Astrocyte (in vitro differentiated cells and primary cell): ENCODE measurements at regions not wholly inside any gene's neighbourhood (a gene's known extent, or its start where the extent isn't known, plus 50 kb on each side); places are given as distances from the start of the nearest gene placed in this dataset.

Experiments
- DNase-seq: peaks from one replicate; pipeline ENCODE4 v3.0.0-alpha.2; 2010; ENCODE audit warnings: low read depth
- FAIRE-seq: peaks from 2 replicates; lab custom pipeline; 2011; peaks lifted over from hg19 to GRCh38; lab: Jason Lieb, UNC
- H2AFZ ChIP-seq: 2 replicates; pipeline ENCODE4 v1.6.0; 2012; ENCODE audit warnings: low read depth, low read length, inconsistent platforms
- H3K27ac ChIP-seq: 2 replicates; pipeline ENCODE4 v1.5.1; 2011; ENCODE audit warnings: low read depth, low read length, inconsistent platforms
- H3K27me3 ChIP-seq: 2 replicates; pipeline ENCODE4 v1.6.0; 2011; ENCODE audit warnings: low read length, inconsistent platforms; ENCODE audit not compliant: insufficient read depth
- H3K36me3 ChIP-seq: 2 replicates; pipeline ENCODE4 v1.5.1; 2011; ENCODE audit warnings: low read length, inconsistent platforms; ENCODE audit not compliant: insufficient read depth
- H3K4me1 ChIP-seq: 2 replicates; pipeline ENCODE4 v1.5.1; 2011; ENCODE audit warnings: low read length, inconsistent platforms; ENCODE audit not compliant: insufficient read depth
- H3K4me2 ChIP-seq: 2 replicates; pipeline ENCODE4 v1.6.0; 2012; ENCODE audit warnings: low read length, inconsistent platforms
- H3K4me3 ChIP-seq: 2 replicates; pipeline ENCODE4 v1.5.1; 2011; ENCODE audit warnings: low read depth, mild to moderate bottlenecking, low read length, inconsistent platforms; ENCODE audit not compliant: insufficient read depth
- H3K79me2 ChIP-seq: 2 replicates; pipeline ENCODE4 v1.6.0; 2012; ENCODE audit warnings: mild to moderate bottlenecking, low read length, inconsistent platforms; ENCODE audit not compliant: insufficient read depth
- H3K9ac ChIP-seq: 2 replicates; pipeline ENCODE4 v1.6.0; 2012; ENCODE audit warnings: mild to moderate bottlenecking, low read length, inconsistent platforms
- H3K9me3 ChIP-seq: 2 replicates; pipeline ENCODE4 v1.5.1; 2012; ENCODE audit warnings: low read depth, mild to moderate bottlenecking, low read length, inconsistent platforms; ENCODE audit not compliant: insufficient read depth
- H4K20me1 ChIP-seq: 2 replicates; pipeline ENCODE4 v1.6.0; 2012; ENCODE audit warnings: low read length, inconsistent platforms; ENCODE audit not compliant: insufficient read depth
- H3K27ac Mint-ChIP-seq: one replicate; pipeline ENCODE4 v1.8.0; 2021; ENCODE audit warnings: mild to moderate bottlenecking, mixed read lengths; ENCODE audit not compliant: unreplicated experiment
- H3K27me3 Mint-ChIP-seq: one replicate; pipeline ENCODE4 v1.8.0; 2021; ENCODE audit warnings: low read depth, mixed read lengths; ENCODE audit not compliant: unreplicated experiment
- H3K36me3 Mint-ChIP-seq: one replicate; pipeline ENCODE4 v1.8.0; 2021; ENCODE audit warnings: low read depth, mixed read lengths; ENCODE audit not compliant: unreplicated experiment
- H3K4me1 Mint-ChIP-seq: one replicate; pipeline ENCODE4 v1.8.0; 2021; ENCODE audit warnings: low read depth, mixed read lengths; ENCODE audit not compliant: unreplicated experiment
- H3K4me3 Mint-ChIP-seq: one replicate; pipeline ENCODE4 v1.8.0; 2021; ENCODE audit warnings: mild to moderate bottlenecking, moderate library complexity, mixed read lengths; ENCODE audit not compliant: unreplicated experiment
- H3K9me3 Mint-ChIP-seq: one replicate; pipeline ENCODE4 v1.8.0; 2021; ENCODE audit warnings: mild to moderate bottlenecking, mixed read lengths; ENCODE audit not compliant: unreplicated experiment
- EZH2 ChIP-seq: IDR thresholded peaks from 2 replicates; pipeline ENCODE4 v1.6.1; 2012; ENCODE audit warnings: mild to moderate bottlenecking, low read length, inconsistent platforms; ENCODE audit not compliant: insufficient read depth
- TF ChIP-seq, protein P1 (sequence below): IDR thresholded peaks from 2 replicates; pipeline ENCODE4 v1.5.1; 2011; ENCODE audit warnings: low read depth, mild to moderate bottlenecking, inconsistent platforms, low read length, moderate library complexity; ENCODE audit not compliant: insufficient read depth

GRCh38 chr2:43131051-43131889 lies 95.1 kb downstream of the ZFP36L2 start:
- H2AFZ ChIP-seq, result no peak overlapping the region
- peak overlapping the region; percentile 68 for H3K4me2 ChIP-seq
- Mint-ChIP-seq H3K9me3 (no peaks in the 10 kb centered on the region), H3K27ac (no peak overlapping the region), H3K4me3 (no peak overlapping the region), H3K4me1 (peaks cover 36% of the 10 kb centered on the region), H3K27me3 (no peaks in the 10 kb centered on the region), H3K36me3 (no peaks in the 10 kb centered on the region)
- H3K27ac ChIP-seq, result peak overlapping the region; percentile 21
- H3K9me3 ChIP-seq, result no peaks in the 10 kb centered on the region
- H4K20me1 ChIP-seq, result no peaks in the 10 kb centered on the region
- peak; percentile 91 for DNase-seq
- H3K36me3 ChIP-seq, result no peaks in the 10 kb centered on the region
- peaks cover 27% of the 10 kb centered on the region for H3K4me1 ChIP-seq
- H3K27me3 ChIP-seq, result no peaks in the 10 kb centered on the region
- peak overlapping the region; percentile 38 for H3K9ac ChIP-seq
- no peaks in the 10 kb centered on the region for H3K79me2 ChIP-seq
- no peak for FAIRE-seq
- TF ChIP-seq, protein P1, sequence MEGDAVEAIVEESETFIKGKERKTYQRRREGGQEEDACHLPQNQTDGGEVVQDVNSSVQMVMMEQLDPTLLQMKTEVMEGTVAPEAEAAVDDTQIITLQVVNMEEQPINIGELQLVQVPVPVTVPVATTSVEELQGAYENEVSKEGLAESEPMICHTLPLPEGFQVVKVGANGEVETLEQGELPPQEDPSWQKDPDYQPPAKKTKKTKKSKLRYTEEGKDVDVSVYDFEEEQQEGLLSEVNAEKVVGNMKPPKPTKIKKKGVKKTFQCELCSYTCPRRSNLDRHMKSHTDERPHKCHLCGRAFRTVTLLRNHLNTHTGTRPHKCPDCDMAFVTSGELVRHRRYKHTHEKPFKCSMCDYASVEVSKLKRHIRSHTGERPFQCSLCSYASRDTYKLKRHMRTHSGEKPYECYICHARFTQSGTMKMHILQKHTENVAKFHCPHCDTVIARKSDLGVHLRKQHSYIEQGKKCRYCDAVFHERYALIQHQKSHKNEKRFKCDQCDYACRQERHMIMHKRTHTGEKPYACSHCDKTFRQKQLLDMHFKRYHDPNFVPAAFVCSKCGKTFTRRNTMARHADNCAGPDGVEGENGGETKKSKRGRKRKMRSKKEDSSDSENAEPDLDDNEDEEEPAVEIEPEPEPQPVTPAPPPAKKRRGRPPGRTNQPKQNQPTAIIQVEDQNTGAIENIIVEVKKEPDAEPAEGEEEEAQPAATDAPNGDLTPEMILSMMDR, result no peak
- TF ChIP-seq EZH2, result no peak
- no peak overlapping the region for H3K4me3 ChIP-seq

- peaks cover 34% of the 10 kb centered on the region for H3K4me1 Mint-ChIP-seq
- H3K4me2 ChIP-seq, result peak overlapping the region; percentile 68
- no peaks in the 10 kb centered on the region for H3K36me3 Mint-ChIP-seq
- H3K27me3 Mint-ChIP-seq, result peaks cover 5% of the 10 kb centered on the region
- H2AFZ ChIP-seq, result no peak overlapping the region
- TF ChIP-seq, protein P1, result no peak
- TF ChIP-seq EZH2, result no peak
- DNase-seq (no peak), FAIRE-seq (no peak)
- H4K20me1 ChIP-seq, result no peaks in the 10 kb centered on the region
- H3K4me3 ChIP-seq, result no peak overlapping the region
- no peak overlapping the region for H3K9ac ChIP-seq
- peaks cover 27% of the 10 kb centered on the region for H3K4me1 ChIP-seq
- H3K9me3 Mint-ChIP-seq, result no peaks in the 10 kb centered on the region
- H3K27me3 ChIP-seq, result no peaks in the 10 kb centered on the region
- no peak overlapping the region for H3K27ac ChIP-seq
- H3K4me3 Mint-ChIP-seq, result no peak overlapping the region
- no peaks in the 10 kb centered on the region for H3K79me2 ChIP-seq
- no peaks in the 10 kb centered on the region for H3K9me3 ChIP-seq
- no peak overlapping the region for H3K27ac Mint-ChIP-seq
- no peaks in the 10 kb centered on the region for H3K36me3 ChIP-seq
Measured at GRCh38 chr2:43130548-43130875, 95.9 kb downstream of the ZFP36L2 start.
